GM12878 (cell line): ENCODE measurements at regions not wholly inside any gene's neighbourhood (a gene's known extent, or its start where the extent isn't known, plus 50 kb on each side); places are given as distances from the start of the nearest gene placed in this dataset.

Experiments used
- ATAC-seq: fragments of 200-7000 bp; cut with Tn5 transposase; 3 replicates; pipeline ENCODE4 v1.9.1; 2020; ENCODE audit warnings: mild to moderate bottlenecking, moderate library complexity
- BruUV-seq: library from RNA; stranded (reverse); fragments of 400-500 nt; replicated peaks from 2 replicates; lab custom pipeline; 2021; lab: Mats Ljungman, UMichigan
- CTCF ChIA-PET: fragments of 300-600 bp; sonication (Branson Sonifier 250); formaldehyde crosslinking; extraction: SDS; loops from one replicate; lab custom pipeline; 2021; ENCODE audit warnings: inconsistent platforms; lab: Yijun Ruan, JAX
- POLR2A ChIA-PET: fragments of 350-600 bp; formaldehyde crosslinking; extraction: SDS; loops from one replicate; lab custom pipeline; 2021; ENCODE audit warnings: inconsistent platforms; lab: Charles Lee
- RAD21 ChIA-PET: fragments of 300-600 bp; sonication (Branson Sonifier 250); formaldehyde crosslinking; loops from one replicate; lab custom pipeline; 2023; ENCODE audit warnings: antibody characterized with exemption; ENCODE audit not compliant: unreplicated experiment; lab: Charles Lee
- SMC1A ChIA-PET: fragments of 300-600 bp; sonication (Branson Sonifier 250); formaldehyde crosslinking; loops from one replicate; lab custom pipeline; 2023; ENCODE audit not compliant: unreplicated experiment, uncharacterized antibody; lab: Charles Lee
- DNase-seq: peaks from one replicate; pipeline ENCODE4 v3.0.0-alpha.2; 2011; ENCODE audit warnings: low read depth, low spot score
- FAIRE-seq: peaks from 3 replicates; lab custom pipeline; 2011; peaks lifted over from hg19 to GRCh38; lab: Jason Lieb, UNC
- H2AFZ ChIP-seq: 2 replicates; pipeline ENCODE4 v1.6.0; 2011; ENCODE audit warnings: low read depth, low read length, control low read depth; ENCODE audit not compliant: control insufficient read depth
- H3K27ac ChIP-seq: 2 replicates; pipeline ENCODE4 v1.5.1; 2011; ENCODE audit warnings: control low read depth; ENCODE audit not compliant: control insufficient read depth, insufficient read depth
- H3K27me3 ChIP-seq, 2 experiments: replicated peaks in 1 of 2; 2 replicates each; pipeline versions ENCODE4 v1.6.0 to v1.6.1; 2011; ENCODE audit warnings: low read length in 1 of 2; ENCODE audit not compliant: control insufficient read depth in 2 of 2, insufficient read depth in 2 of 2
- H3K36me3 ChIP-seq, 2 experiments: 2 replicates each; pipeline ENCODE4 v1.5.1; 2011; ENCODE audit warnings: low read length in 1 of 2; ENCODE audit not compliant: control insufficient read depth in 2 of 2, insufficient read depth in 2 of 2
- H3K4me1 ChIP-seq: 2 replicates; pipeline ENCODE4 v1.6.1; 2011; ENCODE audit warnings: mild to moderate bottlenecking, low read length, moderate library complexity, mixed read lengths; ENCODE audit not compliant: control insufficient read depth, insufficient read depth
- H3K4me2 ChIP-seq: 2 replicates; pipeline ENCODE4 v1.6.0; 2011; ENCODE audit warnings: control low read depth; ENCODE audit not compliant: control insufficient read depth, insufficient read depth
- H3K4me3 ChIP-seq: fragments of 200-600 bp; sonication (generic); 2 replicates; pipeline ENCODE4 v1.5.1; 2016
- H3K79me2 ChIP-seq: 2 replicates; pipeline ENCODE4 v1.6.0; 2011; ENCODE audit warnings: low read length; ENCODE audit not compliant: control insufficient read depth, insufficient read depth
- H3K9ac ChIP-seq: 2 replicates; pipeline ENCODE4 v1.8.0; 2011; ENCODE audit warnings: low read length, control low read depth, mixed read lengths; ENCODE audit not compliant: control insufficient read depth, insufficient read depth
- H3K9me3 ChIP-seq: replicated peaks from 3 replicates; pipeline ENCODE4 v1.5.1; 2011; ENCODE audit warnings: mild to moderate bottlenecking, low read length; ENCODE audit not compliant: control insufficient read depth, insufficient read depth
- H4K20me1 ChIP-seq: 2 replicates; pipeline ENCODE4 v1.6.0; 2011; ENCODE audit not compliant: control insufficient read depth, insufficient read depth
- CHD1 ChIP-seq: IDR thresholded peaks from 2 replicates; pipeline ENCODE4 v1.6.1; 2012; ENCODE audit warnings: low read depth, low read length, improper control_type of control experiment
- CREB1 ChIP-seq: IDR thresholded peaks from 2 replicates; pipeline ENCODE4 v1.6.1; 2012; ENCODE audit warnings: low read depth, mild to moderate bottlenecking, inconsistent platforms
- EGR1 ChIP-seq, 2 experiments: IDR thresholded peaks; 1 replicate in 1 of 2; 2 replicates in 1 of 2; pipeline ENCODE4 v1.6.1; 2011 to 2012; ENCODE audit warnings: low read depth in 2 of 2, low read length in 2 of 2, borderline replicate concordance in 1 of 2, mild to moderate bottlenecking in 1 of 2, moderate library complexity in 1 of 2
- EZH2 ChIP-seq: IDR thresholded peaks from 2 replicates; pipeline ENCODE4 v1.6.1; 2012; ENCODE audit warnings: low read depth, mild to moderate bottlenecking, control low read depth, inconsistent platforms, low read length, borderline replicate concordance; ENCODE audit not compliant: control insufficient read depth
- JUND ChIP-seq: IDR thresholded peaks from 2 replicates; pipeline ENCODE4 v1.6.1; 2012; ENCODE audit warnings: low read depth, mild to moderate bottlenecking, low read length, improper control_type of control experiment, moderate library complexity
- KLF5 ChIP-seq: fragments of 450-650 bp; IDR thresholded peaks from 2 replicates; pipeline ENCODE4 v1.6.1; 2014; ENCODE audit warnings: mild to moderate bottlenecking; ENCODE audit not compliant: partially characterized antibody
- POU2F2 ChIP-seq: IDR thresholded peaks from 3 replicates; pipeline ENCODE4 v1.6.1; 2011; ENCODE audit warnings: low read depth, mild to moderate bottlenecking, low read length, borderline replicate concordance
- SPI1 ChIP-seq: IDR thresholded peaks from 2 replicates; pipeline ENCODE4 v1.6.1; 2011; ENCODE audit warnings: low read depth, mild to moderate bottlenecking, low read length, moderate library complexity, borderline replicate concordance; ENCODE audit not compliant: insufficient read depth
- STAT1 ChIP-seq: fragments of 450-650 bp; conservative IDR thresholded peaks from 2 replicates; pipeline ENCODE4 v1.6.1; 2014; ENCODE audit warnings: antibody characterized with exemption, mild to moderate bottlenecking
- TAF1 ChIP-seq: IDR thresholded peaks from 2 replicates; pipeline ENCODE4 v1.6.1; 2011; ENCODE audit warnings: mild to moderate bottlenecking, low read depth, low read length, borderline replicate concordance
- WRNIP1 ChIP-seq: IDR thresholded peaks from 2 replicates; pipeline ENCODE4 v1.6.1; 2011; ENCODE audit warnings: low read depth, low read length, improper control_type of control experiment, borderline replicate concordance
- WGBS: methylation state at CpG from one replicate; pipeline ENCODE4 v1.1.6; 2016; ENCODE audit warnings: low lambda C conversion rate; ENCODE audit not compliant: insufficient replicate concordance, insufficient coverage; ENCODE audit errors: missing lambda C conversion rate; 5-methylcytosine and 5-hydroxymethylcytosine counted together
- in situ Hi-C: fragments of 300-500 bp; cut with MboI; formaldehyde crosslinking; loops from 9 replicates; pipeline ENCODE4 v1.14.3; 2018; ENCODE audit warnings: mixed read lengths
- intact Hi-C: fragments of 100-400 bp; cut with micrococcal nuclease; formaldehyde crosslinking; loops from one replicate; pipeline ENCODE4 v1.14.2; 2022; ENCODE audit not compliant: unreplicated experiment
- TF ChIP-seq, protein P1 (sequence below): IDR thresholded peaks from 2 replicates; pipeline ENCODE4 v1.6.1; 2011; ENCODE audit warnings: borderline replicate concordance, low read depth, mild to moderate bottlenecking, moderate library complexity, mixed read lengths, low read length; ENCODE audit not compliant: insufficient read depth; ENCODE audit errors: extremely low read length
- TF ChIP-seq, protein P2 (sequence below): IDR thresholded peaks from 2 replicates; pipeline ENCODE4 v1.6.1; 2011; ENCODE audit warnings: low read depth, mild to moderate bottlenecking, low read length, moderate library complexity, borderline replicate concordance; ENCODE audit errors: extremely low read depth
- TF ChIP-seq, protein P3 (sequence below): fragments of 450-650 bp; IDR thresholded peaks from 2 replicates; pipeline ENCODE4 v1.6.1; 2017; ENCODE audit warnings: mild to moderate bottlenecking, moderate library complexity
- TF ChIP-seq, protein P4 (sequence below): fragments of 450-650 bp; IDR thresholded peaks from 2 replicates; pipeline ENCODE4 v1.6.1; 2018; ENCODE audit warnings: mild to moderate bottlenecking, low read depth, moderate library complexity; ENCODE audit not compliant: partially characterized antibody

DNA sequence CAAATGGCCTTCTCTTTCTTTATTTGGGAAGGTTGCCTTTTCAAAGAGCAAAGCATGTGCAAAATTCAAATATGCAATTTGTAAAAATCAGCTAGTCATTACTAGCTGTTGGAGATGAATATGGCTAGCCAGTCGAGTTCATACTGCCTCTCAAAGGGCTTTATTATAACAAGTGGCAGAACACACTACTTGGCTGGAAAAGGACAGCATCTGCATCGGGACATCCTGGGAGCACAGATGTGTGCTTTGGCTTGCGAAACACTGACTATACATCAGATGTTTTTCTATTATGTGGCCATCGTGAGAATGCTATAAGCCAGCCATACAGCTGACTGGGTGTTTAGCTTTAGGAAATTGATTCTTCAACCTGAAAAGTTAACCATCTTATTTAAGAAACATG is 424.2 kb downstream of the KCTD12 start (continued):
- TF ChIP-seq, protein P1, sequence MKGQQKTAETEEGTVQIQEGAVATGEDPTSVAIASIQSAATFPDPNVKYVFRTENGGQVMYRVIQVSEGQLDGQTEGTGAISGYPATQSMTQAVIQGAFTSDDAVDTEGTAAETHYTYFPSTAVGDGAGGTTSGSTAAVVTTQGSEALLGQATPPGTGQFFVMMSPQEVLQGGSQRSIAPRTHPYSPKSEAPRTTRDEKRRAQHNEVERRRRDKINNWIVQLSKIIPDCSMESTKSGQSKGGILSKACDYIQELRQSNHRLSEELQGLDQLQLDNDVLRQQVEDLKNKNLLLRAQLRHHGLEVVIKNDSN = no peak
- TF ChIP-seq SPI1 (no peak), STAT1 (no peak)

DNA sequence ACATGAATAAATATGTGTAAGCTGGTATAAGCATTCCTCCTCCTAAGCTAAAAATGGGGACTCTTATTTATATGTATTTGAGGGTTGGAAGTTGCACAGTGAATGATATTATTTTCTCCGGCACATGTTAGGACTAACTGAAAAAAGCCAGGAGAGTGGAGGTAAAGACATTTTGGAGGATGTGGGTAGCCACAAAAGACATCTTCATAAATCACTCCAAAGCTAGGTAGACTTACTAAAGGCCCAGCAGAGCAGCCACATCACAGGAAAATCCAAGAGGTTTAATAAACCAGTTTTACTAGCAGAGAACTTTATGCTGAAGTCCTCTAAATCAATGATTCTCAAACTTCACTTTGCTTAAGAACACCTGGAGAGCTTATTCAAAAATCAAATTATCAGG is 424.7 kb downstream of the KCTD12 start:
- Histone ChIP-seq H2AFZ (no peak overlapping the region), H3K4me3 (no peak overlapping the region), H3K9ac (no peak overlapping the region), H3K9me3 (no peaks in the 10 kb centered on the region), H4K20me1 (no peaks in the 10 kb centered on the region), H3K4me1 (no peaks in the 10 kb centered on the region), H3K27me3 (no peaks in the 10 kb centered on the region), H3K79me2 (no peaks in the 10 kb centered on the region), H3K4me2 (no peak overlapping the region), H3K36me3 (no peaks in the 10 kb centered on the region), H3K27ac (no peak overlapping the region)
- intact Hi-C loops = no loop called here
- in situ Hi-C loops = no loop called here
- 92% methylated on average over 1 of the region's 1 CpG for WGBS
- POLR2A ChIA-PET = no interaction called here
- ATAC-seq (no peak), FAIRE-seq (no peak), DNase-seq (no peak)
- RAD21 ChIA-PET = interaction anchor here (0.6 kb wide), 1 partner anchor 415 kb away, joined by 3 read pairs; no protein-coding TSS in a partner anchor
- CTCF ChIA-PET = interaction anchor here (0.8 to 1.9 kb wide), 5 partner anchors 11 to 587 kb away, joined by 3 to 6 read pairs (median 4); no protein-coding TSS in a partner anchor
- SMC1A ChIA-PET = no interaction called here
- no TSS peak for BruUV-seq
- no peak for TF ChIP-seq JUND
- TF ChIP-seq, protein P2, sequence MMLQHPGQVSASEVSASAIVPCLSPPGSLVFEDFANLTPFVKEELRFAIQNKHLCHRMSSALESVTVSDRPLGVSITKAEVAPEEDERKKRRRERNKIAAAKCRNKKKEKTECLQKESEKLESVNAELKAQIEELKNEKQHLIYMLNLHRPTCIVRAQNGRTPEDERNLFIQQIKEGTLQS = no peak
- no peak for TF ChIP-seq KLF5
- TF ChIP-seq EGR1 (IDR thresholded peaks at IDR 0.05; ENCODE audit: borderline replicate concordance in 1 of 2, low read depth in 2 of 2, low read length in 2 of 2) = no peak
- TF ChIP-seq EZH2 = no peak
- no peak for TF ChIP-seq POU2F2
- TF ChIP-seq CREB1 = no peak
- TF ChIP-seq, protein P3, sequence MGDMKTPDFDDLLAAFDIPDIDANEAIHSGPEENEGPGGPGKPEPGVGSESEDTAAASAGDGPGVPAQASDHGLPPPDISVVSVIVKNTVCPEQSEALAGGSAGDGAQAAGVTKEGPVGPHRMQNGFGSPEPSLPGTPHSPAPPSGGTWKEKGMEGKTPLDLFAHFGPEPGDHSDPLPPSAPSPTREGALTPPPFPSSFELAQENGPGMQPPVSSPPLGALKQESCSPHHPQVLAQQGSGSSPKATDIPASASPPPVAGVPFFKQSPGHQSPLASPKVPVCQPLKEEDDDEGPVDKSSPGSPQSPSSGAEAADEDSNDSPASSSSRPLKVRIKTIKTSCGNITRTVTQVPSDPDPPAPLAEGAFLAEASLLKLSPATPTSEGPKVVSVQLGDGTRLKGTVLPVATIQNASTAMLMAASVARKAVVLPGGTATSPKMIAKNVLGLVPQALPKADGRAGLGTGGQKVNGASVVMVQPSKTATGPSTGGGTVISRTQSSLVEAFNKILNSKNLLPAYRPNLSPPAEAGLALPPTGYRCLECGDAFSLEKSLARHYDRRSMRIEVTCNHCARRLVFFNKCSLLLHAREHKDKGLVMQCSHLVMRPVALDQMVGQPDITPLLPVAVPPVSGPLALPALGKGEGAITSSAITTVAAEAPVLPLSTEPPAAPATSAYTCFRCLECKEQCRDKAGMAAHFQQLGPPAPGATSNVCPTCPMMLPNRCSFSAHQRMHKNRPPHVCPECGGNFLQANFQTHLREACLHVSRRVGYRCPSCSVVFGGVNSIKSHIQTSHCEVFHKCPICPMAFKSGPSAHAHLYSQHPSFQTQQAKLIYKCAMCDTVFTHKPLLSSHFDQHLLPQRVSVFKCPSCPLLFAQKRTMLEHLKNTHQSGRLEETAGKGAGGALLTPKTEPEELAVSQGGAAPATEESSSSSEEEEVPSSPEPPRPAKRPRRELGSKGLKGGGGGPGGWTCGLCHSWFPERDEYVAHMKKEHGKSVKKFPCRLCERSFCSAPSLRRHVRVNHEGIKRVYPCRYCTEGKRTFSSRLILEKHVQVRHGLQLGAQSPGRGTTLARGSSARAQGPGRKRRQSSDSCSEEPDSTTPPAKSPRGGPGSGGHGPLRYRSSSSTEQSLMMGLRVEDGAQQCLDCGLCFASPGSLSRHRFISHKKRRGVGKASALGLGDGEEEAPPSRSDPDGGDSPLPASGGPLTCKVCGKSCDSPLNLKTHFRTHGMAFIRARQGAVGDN = no peak
- no peak for TF ChIP-seq TAF1
- no peak for TF ChIP-seq WRNIP1
- TF ChIP-seq CHD1 = no peak
- TF ChIP-seq, protein P4, sequence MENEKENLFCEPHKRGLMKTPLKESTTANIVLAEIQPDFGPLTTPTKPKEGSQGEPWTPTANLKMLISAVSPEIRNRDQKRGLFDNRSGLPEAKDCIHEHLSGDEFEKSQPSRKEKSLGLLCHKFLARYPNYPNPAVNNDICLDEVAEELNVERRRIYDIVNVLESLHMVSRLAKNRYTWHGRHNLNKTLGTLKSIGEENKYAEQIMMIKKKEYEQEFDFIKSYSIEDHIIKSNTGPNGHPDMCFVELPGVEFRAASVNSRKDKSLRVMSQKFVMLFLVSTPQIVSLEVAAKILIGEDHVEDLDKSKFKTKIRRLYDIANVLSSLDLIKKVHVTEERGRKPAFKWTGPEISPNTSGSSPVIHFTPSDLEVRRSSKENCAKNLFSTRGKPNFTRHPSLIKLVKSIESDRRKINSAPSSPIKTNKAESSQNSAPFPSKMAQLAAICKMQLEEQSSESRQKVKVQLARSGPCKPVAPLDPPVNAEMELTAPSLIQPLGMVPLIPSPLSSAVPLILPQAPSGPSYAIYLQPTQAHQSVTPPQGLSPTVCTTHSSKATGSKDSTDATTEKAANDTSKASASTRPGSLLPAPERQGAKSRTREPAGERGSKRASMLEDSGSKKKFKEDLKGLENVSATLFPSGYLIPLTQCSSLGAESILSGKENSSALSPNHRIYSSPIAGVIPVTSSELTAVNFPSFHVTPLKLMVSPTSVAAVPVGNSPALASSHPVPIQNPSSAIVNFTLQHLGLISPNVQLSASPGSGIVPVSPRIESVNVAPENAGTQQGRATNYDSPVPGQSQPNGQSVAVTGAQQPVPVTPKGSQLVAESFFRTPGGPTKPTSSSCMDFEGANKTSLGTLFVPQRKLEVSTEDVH = no peak
